ENCODE measurements at regions not wholly inside any gene's neighbourhood (a gene's known extent, or its start where the extent isn't known, plus 50 kb on each side); places are given as distances from the start of the nearest gene placed in this dataset.

DNA sequence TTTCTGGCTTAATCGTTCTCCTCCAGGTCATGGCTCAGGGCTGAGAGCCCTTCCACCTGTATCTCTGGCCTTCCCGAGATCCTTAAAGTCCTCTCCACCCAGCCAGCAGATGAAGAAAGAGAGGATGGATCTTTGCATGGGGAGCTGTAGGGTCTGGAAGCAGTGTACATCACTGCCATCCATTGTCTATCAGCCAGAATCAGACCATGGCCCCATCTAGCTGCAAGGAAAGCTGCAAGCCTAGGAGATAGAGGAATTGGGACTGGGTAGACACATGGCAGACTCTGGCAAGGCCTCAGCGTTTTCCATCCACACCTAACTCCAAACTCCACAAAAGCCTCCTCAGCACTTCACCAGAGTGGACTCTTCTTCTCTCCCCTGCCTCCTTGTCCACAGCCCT is 113.8 kb upstream of the MAFB start:
- DNase-seq (ENCODE audit: low spot score) = no peak
- Mint-ChIP-seq H3K4me3 (no peak overlapping the region), H3K4me1 (ENCODE audit: low read depth) (no peaks in the 10 kb centered on the region), H3K27ac (no peak overlapping the region), H3K27me3 (ENCODE audit: insufficient read depth) (peaks cover 11% of the 10 kb centered on the region), H3K36me3 (ENCODE audit: low read depth) (no peaks in the 10 kb centered on the region), H3K9me3 (no peaks in the 10 kb centered on the region)
- intact Hi-C loops (cut with micrococcal nuclease) = no loop called here

DNA sequence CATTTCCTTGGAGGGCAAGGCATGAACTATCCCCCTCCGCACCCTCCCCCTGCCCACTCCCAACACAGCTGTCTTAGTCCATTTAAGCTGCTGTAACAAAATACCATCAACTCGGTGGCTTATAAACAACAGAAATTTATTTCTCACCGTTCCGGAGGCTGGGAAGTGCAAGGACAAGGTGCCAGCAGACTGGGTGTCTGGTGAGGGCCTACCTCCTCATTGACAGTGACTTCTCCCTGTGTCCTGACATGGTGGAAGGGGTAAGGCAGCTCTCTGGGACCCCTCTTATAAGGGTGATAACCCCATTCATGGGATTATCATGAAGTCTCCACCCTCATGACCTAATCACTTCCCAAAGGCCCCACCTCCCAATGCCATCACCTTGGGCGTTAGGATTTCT is 114.3 kb upstream of the MAFB start:
- intact Hi-C loops (cut with micrococcal nuclease) = no loop called here
- Mint-ChIP-seq H3K4me1 (ENCODE audit: low read depth) (no peaks in the 10 kb centered on the region), H3K9me3 (no peaks in the 10 kb centered on the region), H3K4me3 (no peak overlapping the region), H3K27ac (no peak overlapping the region), H3K36me3 (ENCODE audit: low read depth) (no peaks in the 10 kb centered on the region), H3K27me3 (ENCODE audit: insufficient read depth) (peaks cover 11% of the 10 kb centered on the region)
- DNase-seq (ENCODE audit: low spot score) = no peak

DNA sequence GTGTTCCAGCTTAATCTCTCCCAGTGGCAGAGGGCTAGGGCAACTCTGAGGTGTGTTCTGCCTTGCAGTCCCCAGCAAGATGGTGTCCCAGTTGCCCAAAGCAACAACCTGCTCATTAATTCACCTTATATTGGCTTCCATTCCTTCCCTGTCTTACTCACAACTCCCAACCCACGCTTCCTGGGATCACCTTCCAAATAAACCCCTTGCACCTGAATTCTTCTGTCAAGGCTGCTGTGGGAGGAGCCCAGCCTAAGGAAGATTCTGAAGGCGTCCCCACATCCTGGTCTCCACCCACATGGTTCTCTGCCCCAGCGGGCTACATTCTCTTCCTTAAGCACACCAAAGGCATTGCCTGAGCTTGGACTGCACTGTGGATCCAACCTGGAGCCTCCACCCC is 116.6 kb upstream of the MAFB start:
- H3K36me3 Mint-ChIP-seq (ENCODE audit: low read depth) = no peaks in the 10 kb centered on the region
- intact Hi-C loops (cut with micrococcal nuclease) = no loop called here
- peaks cover 14% of the 10 kb centered on the region for H3K27me3 Mint-ChIP-seq (ENCODE audit: insufficient read depth)
- no peak for DNase-seq (ENCODE audit: low spot score)
- H3K27ac Mint-ChIP-seq = no peak overlapping the region
- no peaks in the 10 kb centered on the region for H3K4me1 Mint-ChIP-seq (ENCODE audit: low read depth)
- H3K4me3 Mint-ChIP-seq = no peak overlapping the region
- H3K9me3 Mint-ChIP-seq = no peaks in the 10 kb centered on the region

DNA sequence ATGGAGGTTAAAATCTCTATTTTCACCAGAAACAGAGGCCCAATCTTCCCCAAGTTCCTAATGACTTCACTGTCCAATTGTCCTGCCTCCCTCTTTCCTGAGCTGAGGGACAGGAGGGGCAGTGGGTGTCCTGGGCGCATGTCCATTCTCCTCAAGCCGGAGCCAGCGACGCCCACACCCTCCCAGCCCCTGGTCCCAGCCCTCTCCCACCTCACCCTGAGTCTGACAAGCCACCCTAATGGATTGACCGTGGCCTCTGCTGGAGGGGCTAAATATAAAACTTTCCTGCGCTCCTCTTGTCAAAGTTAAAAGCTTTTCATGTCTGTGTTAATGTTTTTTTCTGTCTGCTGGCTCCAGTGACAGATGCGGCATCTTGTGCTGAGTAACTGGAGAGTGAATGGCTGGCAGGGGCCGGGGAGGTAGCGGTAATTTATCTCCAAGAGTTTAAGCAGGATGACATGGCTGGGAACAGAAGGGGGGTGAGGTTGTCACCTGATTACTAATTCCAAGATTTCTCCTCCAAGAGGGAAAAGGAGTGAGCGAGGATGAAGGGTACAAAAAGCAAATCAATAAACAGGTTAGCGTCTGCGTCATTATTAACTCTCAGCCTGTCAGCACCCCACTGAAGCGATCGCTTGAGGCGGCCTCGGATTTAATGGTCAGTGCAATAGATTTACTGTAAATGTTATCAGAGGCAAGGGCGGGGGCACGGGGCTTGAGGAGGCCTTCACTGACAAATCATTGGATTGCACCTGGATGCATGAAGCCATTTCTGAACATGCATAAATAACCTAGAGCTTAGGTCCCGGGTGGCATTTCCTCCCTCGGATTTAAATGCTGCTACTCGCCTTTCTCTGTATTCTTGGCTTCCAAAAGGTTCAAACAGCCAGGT is 118.1 kb upstream of the MAFB start:
- Mint-ChIP-seq H3K9me3 (no peaks in the 10 kb centered on the region), H3K27ac (no peak overlapping the region), H3K36me3 (ENCODE audit: low read depth) (no peaks in the 10 kb centered on the region), H3K4me1 (ENCODE audit: low read depth) (no peaks in the 10 kb centered on the region), H3K4me3 (no peak overlapping the region), H3K27me3 (ENCODE audit: insufficient read depth) (peaks cover 14% of the 10 kb centered on the region)
- intact Hi-C loops (cut with micrococcal nuclease) = no loop called here
- no peak for DNase-seq (ENCODE audit: low spot score)

DNA sequence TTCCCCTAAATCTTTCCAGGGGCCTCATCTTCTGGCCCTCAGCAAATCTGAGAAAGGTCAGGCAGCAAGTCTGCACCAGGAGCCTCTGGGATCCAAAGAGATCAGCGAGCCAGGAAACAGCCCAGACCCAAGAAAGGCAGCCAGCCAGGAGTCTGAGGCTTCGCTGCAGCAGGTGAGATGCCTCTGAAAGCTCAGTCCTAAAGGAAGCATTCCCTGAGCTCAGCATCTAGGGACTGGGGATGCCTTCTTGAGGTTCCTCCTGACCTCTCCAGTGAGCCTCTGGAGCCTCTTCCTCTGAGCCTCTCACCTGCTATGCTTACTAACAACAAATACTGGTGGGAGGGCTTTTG is 118.8 kb upstream of the MAFB start:
- no peak for DNase-seq (ENCODE audit: low spot score)
- no peaks in the 10 kb centered on the region for H3K36me3 Mint-ChIP-seq (ENCODE audit: low read depth)
- no peaks in the 10 kb centered on the region for H3K9me3 Mint-ChIP-seq

DNA sequence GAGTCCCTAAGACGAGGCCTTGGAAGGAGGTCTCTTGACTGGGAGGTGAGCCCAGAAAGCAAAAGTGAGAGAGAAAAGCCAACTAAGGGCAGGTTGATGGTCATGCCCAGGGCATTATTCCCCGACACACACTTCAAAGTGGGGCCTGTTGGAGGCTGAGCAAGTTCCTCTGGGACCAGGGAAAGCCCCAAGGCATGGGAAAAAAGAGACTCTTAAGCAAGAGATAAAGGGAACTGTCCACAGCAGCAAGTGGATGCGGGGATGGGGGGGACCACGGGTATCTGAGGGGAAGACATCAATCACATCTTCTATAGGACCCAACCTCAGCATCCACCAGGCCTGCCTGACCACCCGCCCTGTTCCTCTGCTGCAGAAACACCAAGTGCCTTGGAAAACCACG is 119.9 kb upstream of the MAFB start:
- H3K9me3 Mint-ChIP-seq = no peaks in the 10 kb centered on the region
- intact Hi-C loops (cut with micrococcal nuclease) = no loop called here
- no peak overlapping the region for H3K27ac Mint-ChIP-seq
- DNase-seq (ENCODE audit: low spot score) = no peak
- no peaks in the 10 kb centered on the region for H3K4me1 Mint-ChIP-seq (ENCODE audit: low read depth)
- H3K4me3 Mint-ChIP-seq = no peak overlapping the region
- H3K27me3 Mint-ChIP-seq (ENCODE audit: insufficient read depth) = peaks cover 8% of the 10 kb centered on the region
- no peaks in the 10 kb centered on the region for H3K36me3 Mint-ChIP-seq (ENCODE audit: low read depth)

More for the DNA sequence above, 118.8 kb upstream of the MAFB start:
- Mint-ChIP-seq H3K27me3 (ENCODE audit: insufficient read depth) (peaks cover 11% of the 10 kb centered on the region), H3K27ac (no peak overlapping the region), H3K4me1 (ENCODE audit: low read depth) (no peaks in the 10 kb centered on the region), H3K4me3 (no peak overlapping the region)
- intact Hi-C loops (cut with micrococcal nuclease) = no loop called here

DNA sequence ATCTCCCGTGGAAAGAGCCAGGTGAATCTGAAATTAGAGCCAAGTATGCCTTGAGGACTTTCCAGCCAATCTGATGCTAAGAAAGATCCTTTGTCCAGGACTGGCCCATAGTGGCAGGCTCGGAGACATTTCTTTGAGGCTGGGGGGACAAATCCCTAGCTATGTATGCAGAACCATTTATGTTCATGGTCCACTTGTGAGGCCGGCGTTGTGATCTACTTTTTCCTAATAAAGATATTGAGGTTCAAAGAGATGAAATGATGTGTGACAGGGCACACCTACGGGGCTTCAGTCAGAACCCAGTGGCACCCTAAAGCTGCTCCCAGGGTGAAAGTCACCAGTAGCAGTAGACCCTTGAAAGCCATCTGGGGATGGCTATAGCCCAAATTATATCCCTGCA is 120.3 kb upstream of the MAFB start:
- Mint-ChIP-seq H3K27ac (no peak overlapping the region), H3K4me1 (ENCODE audit: low read depth) (no peaks in the 10 kb centered on the region), H3K27me3 (ENCODE audit: insufficient read depth) (peaks cover 8% of the 10 kb centered on the region), H3K4me3 (no peak overlapping the region), H3K36me3 (ENCODE audit: low read depth) (no peaks in the 10 kb centered on the region), H3K9me3 (no peaks in the 10 kb centered on the region)
- DNase-seq (ENCODE audit: low spot score) = no peak
- intact Hi-C loops (cut with micrococcal nuclease) = no loop called here

DNA sequence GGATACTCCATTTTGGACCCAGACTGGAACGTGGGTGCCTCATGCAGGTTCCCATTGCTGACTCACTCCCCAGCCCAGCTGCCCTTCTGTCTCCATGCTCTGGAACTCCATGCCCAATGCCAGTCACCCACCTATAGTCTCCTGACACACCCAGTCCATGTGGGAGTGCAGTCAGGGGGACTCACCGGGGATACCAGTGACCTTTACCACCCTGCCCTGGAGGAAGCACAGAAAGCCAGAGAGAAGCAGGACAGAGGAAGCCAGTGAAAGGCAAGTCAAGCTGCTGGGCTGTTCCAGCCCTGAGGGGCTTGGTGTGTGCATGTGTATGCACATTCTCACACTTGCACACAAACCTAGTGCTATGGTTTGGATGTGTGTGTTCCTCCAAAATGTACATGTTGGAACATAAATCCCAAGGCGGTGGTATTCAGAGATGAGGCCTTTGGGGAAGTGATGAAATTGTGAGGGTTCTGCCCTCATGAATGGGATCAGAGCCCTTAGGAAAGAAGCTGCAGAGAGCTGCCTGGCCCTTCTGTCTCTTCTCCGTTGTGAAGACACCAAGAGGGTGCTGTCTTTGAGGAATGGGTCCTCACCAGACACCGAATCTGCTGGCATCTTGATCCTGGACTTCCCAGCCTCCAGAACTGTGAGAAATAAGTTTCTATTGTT is 121.4 kb upstream of the MAFB start:
- Mint-ChIP-seq H3K9me3 (no peaks in the 10 kb centered on the region), H3K4me3 (no peak overlapping the region), H3K36me3 (ENCODE audit: low read depth) (no peaks in the 10 kb centered on the region), H3K27me3 (ENCODE audit: insufficient read depth) (peaks cover 5% of the 10 kb centered on the region), H3K4me1 (ENCODE audit: low read depth) (no peaks in the 10 kb centered on the region), H3K27ac (no peak overlapping the region)
- intact Hi-C loops (cut with micrococcal nuclease) = no loop called here
- DNase-seq (ENCODE audit: low spot score) = no peak

DNA sequence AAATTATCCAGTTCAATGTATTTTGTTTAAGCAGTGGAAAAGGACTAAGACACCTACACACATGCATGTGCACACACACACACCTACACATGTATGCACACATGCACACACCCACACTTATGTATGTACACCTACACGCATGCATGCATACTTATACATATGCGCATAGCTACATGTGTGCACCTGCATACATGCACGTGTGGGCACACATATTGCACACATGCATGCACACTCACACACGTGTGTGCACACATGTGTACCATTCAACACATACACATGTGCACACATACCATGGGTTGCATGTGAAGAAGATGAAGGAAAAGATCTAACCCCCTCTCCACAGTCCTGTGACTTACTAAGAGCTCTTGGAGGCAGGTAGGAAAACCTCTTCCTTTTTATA is 122.0 kb upstream of the MAFB start:
- Mint-ChIP-seq H3K4me1 (ENCODE audit: low read depth) (no peaks in the 10 kb centered on the region), H3K4me3 (no peak overlapping the region), H3K36me3 (ENCODE audit: low read depth) (no peaks in the 10 kb centered on the region), H3K9me3 (no peaks in the 10 kb centered on the region), H3K27me3 (ENCODE audit: insufficient read depth) (peaks cover 5% of the 10 kb centered on the region), H3K27ac (no peak overlapping the region)
- no peak for DNase-seq (ENCODE audit: low spot score)
- intact Hi-C loops (cut with micrococcal nuclease) = no loop called here

DNA sequence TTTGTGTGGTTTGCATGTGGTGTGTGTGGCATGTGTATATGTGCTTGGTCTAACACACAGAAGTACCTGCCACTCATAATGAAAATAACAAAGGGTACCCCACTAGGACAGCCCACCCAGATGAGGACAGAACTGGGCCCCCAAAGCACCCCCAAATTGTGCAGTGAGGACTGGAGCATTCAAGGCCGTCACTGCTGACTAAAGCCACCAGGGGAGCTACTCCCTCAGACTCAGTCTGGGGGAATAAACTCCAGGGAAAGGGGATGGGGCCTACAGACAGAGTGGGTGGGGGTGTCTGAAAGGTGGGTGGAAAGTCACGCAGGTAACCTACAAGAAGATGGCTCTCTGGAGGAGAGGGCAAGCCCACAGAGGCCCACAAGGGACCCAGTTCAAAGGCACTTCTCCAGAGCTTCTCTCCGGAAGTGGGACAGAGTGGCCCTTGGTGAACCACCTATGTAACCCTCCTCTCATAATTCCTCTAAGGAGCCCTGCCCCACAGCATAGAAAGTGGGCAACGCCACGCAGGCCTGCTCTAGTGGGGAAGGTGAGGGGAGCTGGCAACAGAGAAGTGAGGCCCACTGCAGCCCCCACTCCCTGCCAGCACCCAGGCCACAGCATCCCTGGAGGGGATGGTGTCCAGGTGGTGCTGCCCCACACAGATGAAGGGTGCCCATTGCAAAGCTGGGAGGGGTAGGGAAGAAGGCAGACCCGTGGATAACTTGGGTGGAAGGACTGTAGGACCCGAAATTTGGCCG is 122.8 kb upstream of the MAFB start:
- Mint-ChIP-seq H3K9me3 (no peaks in the 10 kb centered on the region), H3K4me1 (ENCODE audit: low read depth) (no peaks in the 10 kb centered on the region), H3K36me3 (ENCODE audit: low read depth) (no peaks in the 10 kb centered on the region), H3K27me3 (ENCODE audit: insufficient read depth) (peaks cover 3% of the 10 kb centered on the region), H3K4me3 (no peak overlapping the region), H3K27ac (no peak overlapping the region)
- no peak for DNase-seq (ENCODE audit: low spot score)
- intact Hi-C loops (cut with micrococcal nuclease) = no loop called here

DNA sequence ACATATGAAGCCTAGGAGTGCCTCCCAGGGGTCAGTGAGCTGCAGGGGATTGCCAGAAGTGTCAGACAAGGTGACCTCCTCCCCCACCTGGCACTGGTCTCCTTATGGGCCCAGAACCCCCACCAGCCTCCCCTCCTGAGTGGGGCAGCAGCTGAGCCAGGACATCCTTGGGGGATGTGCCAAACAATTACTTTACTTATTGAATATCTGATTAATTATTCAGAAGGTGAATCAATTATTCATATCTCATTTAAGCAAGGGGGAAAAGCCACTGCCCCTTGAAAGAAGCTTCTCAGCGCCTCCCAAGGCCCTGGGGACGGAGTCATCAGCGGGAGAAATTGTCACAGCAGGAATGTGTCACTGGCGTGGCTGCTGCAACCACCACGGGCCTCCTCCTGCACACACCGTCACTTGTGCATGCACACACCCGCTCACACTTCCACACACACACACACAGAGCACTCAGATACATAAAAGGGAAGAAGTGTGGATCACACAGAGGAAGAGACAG is 123.4 kb upstream of the MAFB start:
- peaks cover 3% of the 10 kb centered on the region for H3K27me3 Mint-ChIP-seq (ENCODE audit: insufficient read depth)
- H3K36me3 Mint-ChIP-seq (ENCODE audit: low read depth) = no peaks in the 10 kb centered on the region
- H3K27ac Mint-ChIP-seq = no peak overlapping the region
- no peak overlapping the region for H3K4me3 Mint-ChIP-seq
- H3K9me3 Mint-ChIP-seq = no peaks in the 10 kb centered on the region
- DNase-seq (ENCODE audit: low spot score) = no peak
- no peaks in the 10 kb centered on the region for H3K4me1 Mint-ChIP-seq (ENCODE audit: low read depth)
- intact Hi-C loops (cut with micrococcal nuclease) = no loop called here

DNA sequence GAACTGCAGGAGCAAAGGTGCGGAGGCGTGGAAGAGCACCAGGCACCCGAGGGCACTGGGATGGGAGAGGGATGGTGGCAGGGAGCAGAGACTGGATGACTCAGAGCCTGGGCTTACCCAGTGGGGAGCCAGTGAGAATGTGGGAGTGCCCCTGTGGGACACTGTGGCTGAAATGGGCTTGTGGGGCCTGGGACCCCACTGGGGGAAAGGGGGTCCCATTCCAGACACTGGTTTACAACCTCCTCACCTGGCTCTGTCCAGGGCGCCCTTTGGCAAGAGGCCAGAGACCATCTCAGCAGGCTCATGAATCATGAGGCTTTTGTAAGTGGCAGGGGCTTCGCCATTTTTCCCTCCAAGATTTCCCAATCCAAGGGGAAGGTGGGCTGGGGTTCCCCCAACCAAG is 124.0 kb upstream of the MAFB start:
- Mint-ChIP-seq H3K9me3 (no peaks in the 10 kb centered on the region), H3K27ac (no peak overlapping the region)

More for the DNA sequence above, 124.0 kb upstream of the MAFB start:
- H3K4me3 Mint-ChIP-seq = no peak overlapping the region
- intact Hi-C loops (cut with micrococcal nuclease) = no loop called here
- DNase-seq (ENCODE audit: low spot score) = no peak
- H3K27me3 Mint-ChIP-seq (ENCODE audit: insufficient read depth) = peaks cover 3% of the 10 kb centered on the region
- no peaks in the 10 kb centered on the region for H3K36me3 Mint-ChIP-seq (ENCODE audit: low read depth)
- H3K4me1 Mint-ChIP-seq (ENCODE audit: low read depth) = no peaks in the 10 kb centered on the region
